KMS-11 (cell line): ENCODE measurements at regions not wholly inside any gene's neighbourhood (a gene's known extent, or its start where the extent isn't known, plus 50 kb on each side); places are given as distances from the start of the nearest gene placed in this dataset.

Experiments
- H2AFZ ChIP-seq: fragments of 200-600 bp; sonication (generic); 2 replicates; pipeline ENCODE4 v1.6.1; 2016; ENCODE audit warnings: antibody characterized with exemption, mixed run types, low read depth
- H3K27ac ChIP-seq: fragments of 200-600 bp; sonication (generic); 2 replicates; pipeline ENCODE4 v1.6.1; 2016; ENCODE audit warnings: mild to moderate bottlenecking, mixed run types
- H3K27me3 ChIP-seq: fragments of 200-600 bp; sonication (generic); 2 replicates; pipeline ENCODE4 v1.6.1; 2017; ENCODE audit warnings: mild to moderate bottlenecking, low read depth, mixed run types, moderate library complexity; ENCODE audit not compliant: insufficient read depth
- H3K36me3 ChIP-seq: fragments of 200-600 bp; sonication (generic); 2 replicates; pipeline ENCODE4 v1.6.1; 2017; ENCODE audit warnings: mild to moderate bottlenecking, mixed run types; ENCODE audit not compliant: insufficient read depth
- H3K4me1 ChIP-seq: fragments of 200-600 bp; sonication (generic); 2 replicates; pipeline ENCODE4 v1.6.1; 2016; ENCODE audit warnings: mild to moderate bottlenecking, low read depth, mixed run types; ENCODE audit not compliant: poor library complexity, severe bottlenecking
- H3K4me2 ChIP-seq: fragments of 200-600 bp; sonication (generic); 2 replicates; pipeline ENCODE4 v1.7.0; 2016; ENCODE audit warnings: mild to moderate bottlenecking, mixed run types
- H3K4me3 ChIP-seq: fragments of 200-600 bp; sonication (generic); IDR thresholded peaks from 2 replicates; pipeline ENCODE4 v1.6.1; 2017; ENCODE audit warnings: low read depth, low read length, mixed read lengths; ENCODE audit not compliant: insufficient read depth
- H3K79me2 ChIP-seq: fragments of 200-600 bp; sonication (generic); 2 replicates; pipeline ENCODE4 v1.6.1; 2016; ENCODE audit warnings: low read depth, mixed run types; ENCODE audit not compliant: insufficient read depth
- H3K9ac ChIP-seq: fragments of 200-600 bp; sonication (generic); 2 replicates; pipeline ENCODE4 v1.6.1; 2016; ENCODE audit warnings: mild to moderate bottlenecking, mixed run types
- H4K20me1 ChIP-seq: fragments of 200-600 bp; sonication (generic); 2 replicates; pipeline ENCODE4 v1.6.1; 2016; ENCODE audit warnings: mild to moderate bottlenecking, mixed run types; ENCODE audit not compliant: insufficient read depth
- TF ChIP-seq, protein P1 (sequence below): fragments of 200-600 bp; sonication (generic); conservative IDR thresholded peaks from 2 replicates; pipeline ENCODE4 v1.6.1; 2017; ENCODE audit warnings: low read depth, mild to moderate bottlenecking, antibody characterized with exemption, low read length, moderate library complexity, mixed read lengths

- H3K9ac ChIP-seq: no peak overlapping the region
- no peaks in the 10 kb centered on the region for H3K79me2 ChIP-seq
- TF ChIP-seq, protein P1, sequence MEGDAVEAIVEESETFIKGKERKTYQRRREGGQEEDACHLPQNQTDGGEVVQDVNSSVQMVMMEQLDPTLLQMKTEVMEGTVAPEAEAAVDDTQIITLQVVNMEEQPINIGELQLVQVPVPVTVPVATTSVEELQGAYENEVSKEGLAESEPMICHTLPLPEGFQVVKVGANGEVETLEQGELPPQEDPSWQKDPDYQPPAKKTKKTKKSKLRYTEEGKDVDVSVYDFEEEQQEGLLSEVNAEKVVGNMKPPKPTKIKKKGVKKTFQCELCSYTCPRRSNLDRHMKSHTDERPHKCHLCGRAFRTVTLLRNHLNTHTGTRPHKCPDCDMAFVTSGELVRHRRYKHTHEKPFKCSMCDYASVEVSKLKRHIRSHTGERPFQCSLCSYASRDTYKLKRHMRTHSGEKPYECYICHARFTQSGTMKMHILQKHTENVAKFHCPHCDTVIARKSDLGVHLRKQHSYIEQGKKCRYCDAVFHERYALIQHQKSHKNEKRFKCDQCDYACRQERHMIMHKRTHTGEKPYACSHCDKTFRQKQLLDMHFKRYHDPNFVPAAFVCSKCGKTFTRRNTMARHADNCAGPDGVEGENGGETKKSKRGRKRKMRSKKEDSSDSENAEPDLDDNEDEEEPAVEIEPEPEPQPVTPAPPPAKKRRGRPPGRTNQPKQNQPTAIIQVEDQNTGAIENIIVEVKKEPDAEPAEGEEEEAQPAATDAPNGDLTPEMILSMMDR: no peak
- H3K27ac ChIP-seq: no peak overlapping the region
- no peaks in the 10 kb centered on the region for H3K36me3 ChIP-seq
- H3K4me1 ChIP-seq: no peaks in the 10 kb centered on the region
- H4K20me1 ChIP-seq: no peaks in the 10 kb centered on the region
- no peak overlapping the region for H3K4me3 ChIP-seq
- no peaks in the 10 kb centered on the region for H3K27me3 ChIP-seq
- no peak overlapping the region for H2AFZ ChIP-seq
- no peak overlapping the region for H3K4me2 ChIP-seq
Observed at GRCh38 chr2:65779021-65779420, 346.6 kb upstream of the SPRED2 start.

DNA sequence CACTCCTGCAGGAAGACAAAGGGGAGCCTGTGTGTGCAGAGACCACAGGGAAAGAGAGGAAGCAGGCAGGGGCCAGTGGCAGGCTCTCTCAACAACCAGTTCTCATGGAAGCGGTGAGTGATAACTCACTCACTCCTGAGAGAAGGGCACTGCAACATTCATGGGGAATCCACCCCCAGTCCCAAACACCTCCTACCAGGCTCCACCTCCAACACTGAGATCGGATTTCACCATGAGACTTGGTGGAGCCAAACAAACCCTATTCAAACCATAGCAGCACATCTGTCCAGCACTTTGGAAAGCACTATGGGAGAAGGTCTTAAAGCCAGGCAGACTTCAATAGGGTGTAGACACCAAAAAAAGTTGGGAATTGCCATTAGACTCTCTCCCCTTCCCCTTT is 345.7 kb upstream of the SPRED2 start:
- Histone ChIP-seq H3K79me2 (no peaks in the 10 kb centered on the region), H3K36me3 (no peaks in the 10 kb centered on the region), H3K4me3 (no peak overlapping the region), H4K20me1 (no peaks in the 10 kb centered on the region), H3K4me1 (no peaks in the 10 kb centered on the region), H2AFZ (no peak overlapping the region), H3K4me2 (no peak overlapping the region), H3K27me3 (no peaks in the 10 kb centered on the region), H3K27ac (no peak overlapping the region), H3K9ac (no peak overlapping the region)
- TF ChIP-seq, protein P1: no peak

GRCh38 chr2:65775839-65776238 is 343.4 kb upstream of the SPRED2 start:
- H4K20me1 ChIP-seq: no peaks in the 10 kb centered on the region
- no peaks in the 10 kb centered on the region for H3K36me3 ChIP-seq
- no peak overlapping the region for H3K27ac ChIP-seq
- no peaks in the 10 kb centered on the region for H3K79me2 ChIP-seq
- H3K4me1 ChIP-seq: no peaks in the 10 kb centered on the region
- H3K4me2 ChIP-seq: no peak overlapping the region
- H2AFZ ChIP-seq: no peak overlapping the region
- no peaks in the 10 kb centered on the region for H3K27me3 ChIP-seq
- no peak overlapping the region for H3K9ac ChIP-seq
- TF ChIP-seq, protein P1: no peak
- H3K4me3 ChIP-seq: no peak overlapping the region

GRCh38 chr2:65767946-65768345 is 335.5 kb upstream of the SPRED2 start:
- H3K4me2 ChIP-seq: no peak overlapping the region
- H3K36me3 ChIP-seq: no peaks in the 10 kb centered on the region
- H3K27me3 ChIP-seq: no peaks in the 10 kb centered on the region
- H3K9ac ChIP-seq: no peak overlapping the region
- no peaks in the 10 kb centered on the region for H3K79me2 ChIP-seq
- no peak overlapping the region for H3K27ac ChIP-seq
- no peak overlapping the region for H2AFZ ChIP-seq
- no peaks in the 10 kb centered on the region for H3K4me1 ChIP-seq
- H4K20me1 ChIP-seq: no peaks in the 10 kb centered on the region
- TF ChIP-seq, protein P1: no peak
- H3K4me3 ChIP-seq: no peak overlapping the region
